ENCODE measurements at regions not wholly inside any gene's neighbourhood (a gene's known extent, or its start where the extent isn't known, plus 50 kb on each side); places are given as distances from the start of the nearest gene placed in this dataset.

- ATAC-seq, result no peak
- TF ChIP-seq ZNF8 (CRISPR knock-in tag; IDR thresholded peaks at IDR 0.05) (no peak), ZFP30 (CRISPR knock-in tag; IDR thresholded peaks at IDR 0.05) (no peak), ZFP3 (CRISPR knock-in tag; IDR thresholded peaks at IDR 0.05) (no peak), ZNF565 (CRISPR knock-in tag; conservative IDR thresholded peaks at IDR 0.05; ENCODE audit: low read depth) (no peak), CSRNP3 (CRISPR knock-in tag; IDR thresholded peaks at IDR 0.05) (no peak), ISL1 (CRISPR knock-in tag; IDR thresholded peaks at IDR 0.05) (no peak), TOX (CRISPR knock-in tag; IDR thresholded peaks at IDR 0.05; ENCODE audit: borderline replicate concordance) (no peak), ESRRG (CRISPR knock-in tag; IDR thresholded peaks at IDR 0.05) (no peak), PATZ1 (CRISPR knock-in tag; IDR thresholded peaks at IDR 0.05; ENCODE audit: borderline replicate concordance) (no peak)
- TF ChIP-seq, protein P1, sequence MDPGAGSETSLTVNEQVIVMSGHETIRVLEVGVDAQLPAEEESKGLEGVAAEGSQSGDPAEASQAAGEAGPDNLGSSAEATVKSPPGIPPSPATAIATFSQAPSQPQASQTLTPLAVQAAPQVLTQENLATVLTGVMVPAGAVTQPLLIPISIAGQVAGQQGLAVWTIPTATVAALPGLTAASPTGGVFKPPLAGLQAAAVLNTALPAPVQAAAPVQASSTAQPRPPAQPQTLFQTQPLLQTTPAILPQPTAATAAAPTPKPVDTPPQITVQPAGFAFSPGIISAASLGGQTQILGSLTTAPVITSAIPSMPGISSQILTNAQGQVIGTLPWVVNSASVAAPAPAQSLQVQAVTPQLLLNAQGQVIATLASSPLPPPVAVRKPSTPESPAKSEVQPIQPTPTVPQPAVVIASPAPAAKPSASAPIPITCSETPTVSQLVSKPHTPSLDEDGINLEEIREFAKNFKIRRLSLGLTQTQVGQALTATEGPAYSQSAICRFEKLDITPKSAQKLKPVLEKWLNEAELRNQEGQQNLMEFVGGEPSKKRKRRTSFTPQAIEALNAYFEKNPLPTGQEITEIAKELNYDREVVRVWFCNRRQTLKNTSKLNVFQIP (CRISPR knock-in tag; IDR thresholded peaks at IDR 0.05; ENCODE audit: borderline replicate concordance, low read depth), result no peak
Observed at GRCh38 chr9:13513286-13513685, 233.8 kb upstream of the MPDZ start.

- TF ChIP-seq, protein P2, sequence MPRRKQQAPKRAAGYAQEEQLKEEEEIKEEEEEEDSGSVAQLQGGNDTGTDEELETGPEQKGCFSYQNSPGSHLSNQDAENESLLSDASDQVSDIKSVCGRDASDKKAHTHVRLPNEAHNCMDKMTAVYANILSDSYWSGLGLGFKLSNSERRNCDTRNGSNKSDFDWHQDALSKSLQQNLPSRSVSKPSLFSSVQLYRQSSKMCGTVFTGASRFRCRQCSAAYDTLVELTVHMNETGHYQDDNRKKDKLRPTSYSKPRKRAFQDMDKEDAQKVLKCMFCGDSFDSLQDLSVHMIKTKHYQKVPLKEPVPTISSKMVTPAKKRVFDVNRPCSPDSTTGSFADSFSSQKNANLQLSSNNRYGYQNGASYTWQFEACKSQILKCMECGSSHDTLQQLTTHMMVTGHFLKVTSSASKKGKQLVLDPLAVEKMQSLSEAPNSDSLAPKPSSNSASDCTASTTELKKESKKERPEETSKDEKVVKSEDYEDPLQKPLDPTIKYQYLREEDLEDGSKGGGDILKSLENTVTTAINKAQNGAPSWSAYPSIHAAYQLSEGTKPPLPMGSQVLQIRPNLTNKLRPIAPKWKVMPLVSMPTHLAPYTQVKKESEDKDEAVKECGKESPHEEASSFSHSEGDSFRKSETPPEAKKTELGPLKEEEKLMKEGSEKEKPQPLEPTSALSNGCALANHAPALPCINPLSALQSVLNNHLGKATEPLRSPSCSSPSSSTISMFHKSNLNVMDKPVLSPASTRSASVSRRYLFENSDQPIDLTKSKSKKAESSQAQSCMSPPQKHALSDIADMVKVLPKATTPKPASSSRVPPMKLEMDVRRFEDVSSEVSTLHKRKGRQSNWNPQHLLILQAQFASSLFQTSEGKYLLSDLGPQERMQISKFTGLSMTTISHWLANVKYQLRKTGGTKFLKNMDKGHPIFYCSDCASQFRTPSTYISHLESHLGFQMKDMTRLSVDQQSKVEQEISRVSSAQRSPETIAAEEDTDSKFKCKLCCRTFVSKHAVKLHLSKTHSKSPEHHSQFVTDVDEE (CRISPR knock-in tag; IDR thresholded peaks at IDR 0.05), result no peak
- TF ChIP-seq ZFP30 (CRISPR knock-in tag; IDR thresholded peaks at IDR 0.05), result no peak
- no peak for TF ChIP-seq GLIS3 (CRISPR knock-in tag; IDR thresholded peaks at IDR 0.05)
- no peak for TF ChIP-seq ESRRG (CRISPR knock-in tag; IDR thresholded peaks at IDR 0.05)
- no peak for TF ChIP-seq RARB (CRISPR knock-in tag; IDR thresholded peaks at IDR 0.05)
- no peak for TF ChIP-seq ZC3H10 (CRISPR knock-in tag; IDR thresholded peaks at IDR 0.05)
- no peak for TF ChIP-seq TCF4 (CRISPR knock-in tag; IDR thresholded peaks at IDR 0.05; ENCODE audit: borderline replicate concordance)
- no peak for TF ChIP-seq BACH2 (CRISPR knock-in tag; IDR thresholded peaks at IDR 0.05; ENCODE audit: borderline replicate concordance)
- TF ChIP-seq, protein P1 (CRISPR knock-in tag; IDR thresholded peaks at IDR 0.05; ENCODE audit: borderline replicate concordance, low read depth), result no peak
- TF ChIP-seq PATZ1 (CRISPR knock-in tag; IDR thresholded peaks at IDR 0.05; ENCODE audit: borderline replicate concordance), result no peak
- TF ChIP-seq ZNF70 (CRISPR knock-in tag; IDR thresholded peaks at IDR 0.05), result no peak
- TF ChIP-seq, protein P3, sequence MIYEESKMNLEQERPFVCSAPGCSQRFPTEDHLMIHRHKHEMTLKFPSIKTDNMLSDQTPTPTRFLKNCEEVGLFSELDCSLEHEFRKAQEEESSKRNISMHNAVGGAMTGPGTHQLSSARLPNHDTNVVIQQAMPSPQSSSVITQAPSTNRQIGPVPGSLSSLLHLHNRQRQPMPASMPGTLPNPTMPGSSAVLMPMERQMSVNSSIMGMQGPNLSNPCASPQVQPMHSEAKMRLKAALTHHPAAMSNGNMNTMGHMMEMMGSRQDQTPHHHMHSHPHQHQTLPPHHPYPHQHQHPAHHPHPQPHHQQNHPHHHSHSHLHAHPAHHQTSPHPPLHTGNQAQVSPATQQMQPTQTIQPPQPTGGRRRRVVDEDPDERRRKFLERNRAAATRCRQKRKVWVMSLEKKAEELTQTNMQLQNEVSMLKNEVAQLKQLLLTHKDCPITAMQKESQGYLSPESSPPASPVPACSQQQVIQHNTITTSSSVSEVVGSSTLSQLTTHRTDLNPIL (CRISPR knock-in tag; IDR thresholded peaks at IDR 0.05; ENCODE audit: low read depth), result no peak
- TF ChIP-seq TOX (CRISPR knock-in tag; IDR thresholded peaks at IDR 0.05; ENCODE audit: borderline replicate concordance), result no peak
- no peak for TF ChIP-seq SNAI2 (CRISPR knock-in tag; IDR thresholded peaks at IDR 0.05)
- ATAC-seq, result no peak; the same call in 2 of the 3 replicates
Observed at GRCh38 chr9:13508681-13509080, 229.2 kb upstream of the MPDZ start.

All from SK-N-SH treated with all-trans-retinoic acid at 6 μM for 48 hours (cell line).